ENCODE measurements at regions not wholly inside any gene's neighbourhood (a gene's known extent, or its start where the extent isn't known, plus 50 kb on each side); places are given as distances from the start of the nearest gene placed in this dataset.
"Not testable (repeated sequence)": the region's sequence is repeated elsewhere in the genome, so short reads cannot be mapped to it uniquely, and the experiment has no call there.

DNA sequence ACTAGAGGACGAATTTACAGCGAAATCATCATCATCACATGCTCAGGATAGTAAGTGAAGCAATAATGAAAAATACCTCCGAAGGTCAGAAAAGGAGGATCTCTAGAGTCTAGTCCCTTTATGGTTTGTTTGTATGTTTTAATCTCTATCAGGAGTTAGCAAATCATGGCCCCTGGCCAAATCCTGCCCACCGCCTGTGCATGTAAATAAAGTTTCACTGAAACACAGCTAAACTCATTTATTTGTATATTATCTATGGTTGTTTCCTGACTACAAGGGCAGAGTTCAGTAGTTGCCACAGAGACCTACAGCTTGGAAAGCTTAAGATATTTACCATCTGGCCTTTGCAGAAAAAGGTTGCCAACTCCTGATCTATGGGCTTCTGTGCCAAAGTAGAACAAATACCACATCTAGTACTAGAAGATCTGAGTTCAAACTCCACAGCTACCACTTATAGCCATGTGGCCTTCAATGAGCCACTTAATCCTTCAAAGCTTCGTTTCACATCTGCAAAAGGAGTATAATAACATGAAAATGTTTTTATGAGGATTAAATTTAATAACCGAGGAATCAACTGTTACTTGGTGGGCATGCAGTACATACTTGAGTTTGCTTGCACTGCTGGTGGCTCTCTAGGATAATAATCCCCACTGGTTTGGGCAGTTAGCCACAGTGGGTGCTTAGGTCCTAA is 94.0 kb upstream of the KIF26B start:
- Histone ChIP-seq H3K27me3 (replicated peaks; ENCODE audit: control insufficient read depth, insufficient read depth, low read length) (no peaks in the 10 kb centered on the region), H3K4me3 (ENCODE audit: low read length) (no peak overlapping the region), H3K9ac (ENCODE audit: low read length) (no peak overlapping the region), H3K36me3 (ENCODE audit: control insufficient read depth, insufficient read depth, low read length, severe bottlenecking) (no peaks in the 10 kb centered on the region), H3K9me3 (ENCODE audit: control insufficient read depth, low read length) (no peaks in the 10 kb centered on the region), H3K4me1 (ENCODE audit: control insufficient read depth, insufficient read depth, low read length) (peaks cover 6% of the 10 kb centered on the region)
- no peak for DNase-seq (ENCODE audit: low read depth)

DNA sequence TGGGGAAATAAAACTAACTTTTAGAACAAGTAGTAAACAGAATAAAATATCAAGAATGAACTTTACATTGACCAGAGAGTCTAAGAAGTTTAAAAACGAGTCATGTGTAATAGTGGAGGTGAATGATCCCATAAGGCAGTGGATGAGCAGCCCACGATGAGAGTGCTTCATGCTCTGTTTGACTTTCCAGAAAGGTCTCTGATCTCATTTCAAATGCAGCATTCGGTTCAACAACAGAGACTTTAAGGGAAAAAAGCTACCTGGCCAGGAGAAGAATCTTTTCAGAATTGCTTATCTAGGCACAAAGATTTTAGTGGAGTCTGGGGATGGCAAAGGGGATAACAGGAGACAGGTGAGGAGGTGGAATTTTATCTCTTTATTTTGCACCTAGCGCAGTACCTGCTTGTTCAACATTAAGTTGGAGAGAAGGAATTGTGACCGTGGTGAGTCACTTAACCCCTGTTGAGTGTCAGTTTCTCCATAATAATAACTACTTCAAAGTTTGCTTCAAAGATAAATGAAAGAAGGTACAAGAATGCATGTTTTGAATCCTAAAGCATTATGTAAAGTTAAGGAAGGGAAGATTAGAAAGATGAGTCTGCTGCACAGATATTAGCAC is 94.9 kb upstream of the KIF26B start:
- H3K4me1 ChIP-seq (ENCODE audit: control insufficient read depth, insufficient read depth, low read length) = peaks cover 6% of the 10 kb centered on the region

DNA sequence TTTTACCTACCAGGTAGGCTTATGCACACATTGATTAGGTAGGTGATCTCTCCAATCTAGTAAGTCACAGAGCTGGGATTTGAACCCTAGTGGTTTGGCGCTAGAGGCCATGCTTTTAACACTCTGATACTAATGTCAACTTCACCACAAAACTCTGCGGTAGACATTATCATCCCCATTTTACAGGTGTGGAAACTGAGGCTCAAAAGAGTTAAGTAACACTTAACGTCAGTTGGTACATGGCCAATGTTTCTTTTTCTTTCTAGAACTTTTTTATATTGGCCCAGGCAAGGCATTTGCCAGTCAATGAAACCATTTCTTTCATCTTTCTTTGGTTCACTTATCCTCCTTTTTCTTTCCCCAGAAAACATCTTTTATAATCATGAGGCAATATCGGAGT is 95.9 kb upstream of the KIF26B start:
- H3K27me3 ChIP-seq (replicated peaks; ENCODE audit: control insufficient read depth, insufficient read depth, low read length) = no peaks in the 10 kb centered on the region
- H3K4me1 ChIP-seq (ENCODE audit: control insufficient read depth, insufficient read depth, low read length) = peaks cover 6% of the 10 kb centered on the region
- H3K36me3 ChIP-seq (ENCODE audit: control insufficient read depth, insufficient read depth, low read length, severe bottlenecking) = no peaks in the 10 kb centered on the region
- H3K9ac ChIP-seq (ENCODE audit: low read length) = no peak overlapping the region
- DNase-seq (ENCODE audit: low read depth) = no peak
- H3K4me3 ChIP-seq (ENCODE audit: low read length) = no peak overlapping the region
- H3K9me3 ChIP-seq (ENCODE audit: control insufficient read depth, low read length) = peaks cover 5% of the 10 kb centered on the region

More for the DNA sequence above, 94.9 kb upstream of the KIF26B start:
- H3K4me3 ChIP-seq (ENCODE audit: low read length) = no peak overlapping the region
- DNase-seq (ENCODE audit: low read depth) = no peak
- H3K36me3 ChIP-seq (ENCODE audit: control insufficient read depth, insufficient read depth, low read length, severe bottlenecking) = no peaks in the 10 kb centered on the region
- no peak overlapping the region for H3K9ac ChIP-seq (ENCODE audit: low read length)
- no peaks in the 10 kb centered on the region for H3K27me3 ChIP-seq (replicated peaks; ENCODE audit: control insufficient read depth, insufficient read depth, low read length)
- H3K9me3 ChIP-seq (ENCODE audit: control insufficient read depth, low read length) = peaks cover under 1% of the 10 kb centered on the region

GRCh38 chr1:245058436-245058835 is 96.3 kb upstream of the KIF26B start:
- Histone ChIP-seq H3K36me3 (ENCODE audit: control insufficient read depth, insufficient read depth, low read length, severe bottlenecking) (no peaks in the 10 kb centered on the region), H3K27me3 (replicated peaks; ENCODE audit: control insufficient read depth, insufficient read depth, low read length) (no peaks in the 10 kb centered on the region), H3K4me3 (ENCODE audit: low read length) (no peak overlapping the region), H3K9ac (ENCODE audit: low read length) (no peak overlapping the region), H3K9me3 (ENCODE audit: control insufficient read depth, low read length) (peaks cover 5% of the 10 kb centered on the region), H3K4me1 (ENCODE audit: control insufficient read depth, insufficient read depth, low read length) (peaks cover 6% of the 10 kb centered on the region)
- DNase-seq (ENCODE audit: low read depth) = no peak

DNA sequence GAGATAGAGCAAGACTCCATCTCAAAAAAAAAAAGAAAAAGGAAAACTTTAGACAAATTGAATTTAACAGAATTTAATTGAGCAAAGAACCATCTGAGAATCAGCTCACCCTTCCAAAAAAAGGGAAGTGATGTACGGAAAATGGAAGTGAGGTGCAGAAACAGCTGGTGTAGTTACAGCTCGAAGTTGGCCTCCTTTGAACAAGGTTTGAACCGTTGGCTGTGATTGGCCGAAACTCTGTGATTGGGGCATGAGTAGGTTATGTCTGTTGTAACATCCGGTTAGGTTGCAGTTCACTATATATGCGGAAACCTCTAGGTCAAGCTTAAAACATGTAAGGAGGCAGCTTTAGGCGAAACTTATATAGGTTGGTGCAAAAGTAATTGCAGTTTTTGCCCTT is 97.9 kb upstream of the KIF26B start:
- H3K4me3 ChIP-seq (ENCODE audit: low read length) = no peak overlapping the region
- no peak for DNase-seq (ENCODE audit: low read depth)

GRCh38 chr1:245056296-245056695 is 98.5 kb upstream of the KIF26B start:
- H3K9me3 ChIP-seq (ENCODE audit: control insufficient read depth, low read length); H3K4me3 ChIP-seq (ENCODE audit: low read length); H3K36me3 ChIP-seq (ENCODE audit: control insufficient read depth, insufficient read depth, low read length, severe bottlenecking); H3K27me3 ChIP-seq (replicated peaks; ENCODE audit: control insufficient read depth, insufficient read depth, low read length); H3K4me1 ChIP-seq (ENCODE audit: control insufficient read depth, insufficient read depth, low read length); H3K9ac ChIP-seq (ENCODE audit: low read length); DNase-seq (ENCODE audit: low read depth): not testable (repeated sequence)

More for the DNA sequence above, 97.9 kb upstream of the KIF26B start:
- Histone ChIP-seq H3K36me3 (ENCODE audit: control insufficient read depth, insufficient read depth, low read length, severe bottlenecking) (no peaks in the 10 kb centered on the region), H3K9ac (ENCODE audit: low read length) (no peak overlapping the region), H3K4me1 (ENCODE audit: control insufficient read depth, insufficient read depth, low read length) (peaks cover 6% of the 10 kb centered on the region), H3K9me3 (ENCODE audit: control insufficient read depth, low read length) (peaks cover 5% of the 10 kb centered on the region), H3K27me3 (replicated peaks; ENCODE audit: control insufficient read depth, insufficient read depth, low read length) (no peaks in the 10 kb centered on the region)

DNA sequence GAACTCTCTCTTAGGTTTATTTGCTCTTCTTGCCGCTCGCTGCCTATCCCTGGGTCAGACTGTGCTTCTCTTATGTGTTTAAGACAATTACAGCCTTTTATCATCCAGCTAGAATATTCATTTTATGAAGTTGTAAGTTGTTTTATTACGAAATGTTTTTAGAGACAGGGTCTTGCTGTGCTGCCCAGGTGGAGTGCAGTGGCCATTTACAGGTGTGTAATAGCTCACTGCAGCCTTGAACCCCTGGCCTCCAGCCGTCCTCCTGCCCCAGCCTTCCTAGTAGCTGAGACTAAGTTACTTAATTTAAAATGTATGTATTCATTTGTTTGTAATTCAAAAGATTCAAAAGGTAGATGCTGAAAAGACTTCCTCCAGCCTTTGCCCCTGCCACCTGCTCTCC is 99.0 kb upstream of the KIF26B start:
- peaks cover 5% of the 10 kb centered on the region for H3K9me3 ChIP-seq (ENCODE audit: control insufficient read depth, low read length)
- H3K4me1 ChIP-seq (ENCODE audit: control insufficient read depth, insufficient read depth, low read length) = peaks cover 6% of the 10 kb centered on the region
- H3K4me3 ChIP-seq (ENCODE audit: low read length) = no peak overlapping the region
- H3K9ac ChIP-seq (ENCODE audit: low read length) = no peak overlapping the region
- H3K36me3 ChIP-seq (ENCODE audit: control insufficient read depth, insufficient read depth, low read length, severe bottlenecking) = no peaks in the 10 kb centered on the region
- H3K27me3 ChIP-seq (replicated peaks; ENCODE audit: control insufficient read depth, insufficient read depth, low read length) = no peaks in the 10 kb centered on the region
- no peak for DNase-seq (ENCODE audit: low read depth)

DNA sequence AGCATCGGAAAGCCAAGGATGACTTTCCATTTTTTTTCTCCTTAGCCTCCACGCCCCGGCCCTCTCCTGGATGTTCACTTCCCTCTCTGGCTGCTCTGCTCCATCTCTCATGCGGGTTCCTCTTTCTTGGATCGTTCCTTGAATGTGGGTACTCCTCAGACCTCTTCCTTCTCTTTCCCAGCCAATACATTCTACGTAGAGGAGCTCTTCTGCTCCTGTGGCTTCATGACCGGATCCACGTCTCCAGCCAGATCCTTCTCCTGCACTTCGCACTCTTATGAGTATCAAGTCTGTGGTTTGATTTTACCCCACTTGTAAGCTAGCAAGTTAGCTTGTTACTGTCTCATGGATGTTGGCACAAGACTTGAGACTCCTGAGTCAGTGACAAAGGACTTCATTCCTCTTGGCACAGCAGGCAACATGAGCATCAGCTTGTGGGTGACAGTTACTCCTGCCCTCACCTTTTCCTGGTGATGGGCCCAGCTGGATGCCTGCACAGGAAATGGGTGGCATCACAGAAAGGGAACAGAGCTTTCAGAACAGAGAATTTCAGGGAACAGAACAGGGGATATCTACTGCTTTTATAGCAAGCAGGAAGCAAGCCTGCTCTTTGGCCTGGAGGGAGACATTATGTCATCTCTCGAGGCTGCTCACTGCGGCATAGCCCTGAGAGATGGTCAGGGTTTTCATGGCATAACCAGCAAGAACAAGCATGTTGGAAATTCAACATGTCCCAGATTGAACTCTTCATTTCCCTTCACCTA is 100.1 kb upstream of the KIF26B start:
- H3K27me3 ChIP-seq (replicated peaks; ENCODE audit: control insufficient read depth, insufficient read depth, low read length) = no peaks in the 10 kb centered on the region

DNA sequence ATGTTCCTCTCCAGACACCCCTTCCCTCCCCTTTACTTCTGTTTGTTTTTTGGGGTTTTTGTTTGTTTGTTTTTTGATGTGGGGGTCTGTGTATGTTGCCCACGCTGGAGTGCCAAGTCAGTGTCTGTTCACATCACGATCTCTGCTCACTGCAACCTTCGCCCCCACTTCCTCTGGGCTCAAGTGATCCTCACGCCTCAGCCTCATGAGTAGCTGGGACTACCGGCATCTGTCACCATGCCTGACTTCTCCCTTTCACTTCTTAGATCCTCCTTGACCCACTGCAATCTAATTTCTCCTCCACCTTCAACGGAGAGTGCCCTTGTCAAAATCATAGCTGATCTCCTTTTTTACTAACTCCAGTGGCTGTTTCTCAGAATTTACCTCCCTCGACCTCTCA is 100.7 kb upstream of the KIF26B start:
- Histone ChIP-seq H3K9me3 (ENCODE audit: control insufficient read depth, low read length) (peaks cover 5% of the 10 kb centered on the region), H3K36me3 (ENCODE audit: control insufficient read depth, insufficient read depth, low read length, severe bottlenecking) (no peaks in the 10 kb centered on the region), H3K4me1 (ENCODE audit: control insufficient read depth, insufficient read depth, low read length) (no peaks in the 10 kb centered on the region), H3K9ac (ENCODE audit: low read length) (no peak overlapping the region), H3K27me3 (replicated peaks; ENCODE audit: control insufficient read depth, insufficient read depth, low read length) (no peaks in the 10 kb centered on the region), H3K4me3 (ENCODE audit: low read length) (no peak overlapping the region)
- DNase-seq (ENCODE audit: low read depth) = no peak

More for the DNA sequence above, 100.1 kb upstream of the KIF26B start:
- no peaks in the 10 kb centered on the region for H3K4me1 ChIP-seq (ENCODE audit: control insufficient read depth, insufficient read depth, low read length)
- H3K4me3 ChIP-seq (ENCODE audit: low read length) = no peak overlapping the region
- no peak overlapping the region for H3K9ac ChIP-seq (ENCODE audit: low read length)
- no peaks in the 10 kb centered on the region for H3K36me3 ChIP-seq (ENCODE audit: control insufficient read depth, insufficient read depth, low read length, severe bottlenecking)
- peaks cover 5% of the 10 kb centered on the region for H3K9me3 ChIP-seq (ENCODE audit: control insufficient read depth, low read length)
- no peak for DNase-seq (ENCODE audit: low read depth)

GRCh38 chr1:245052258-245052657 is 102.5 kb upstream of the KIF26B start:
- Histone ChIP-seq H3K4me1 (ENCODE audit: control insufficient read depth, insufficient read depth, low read length) (no peaks in the 10 kb centered on the region), H3K9me3 (ENCODE audit: control insufficient read depth, low read length) (peaks cover 5% of the 10 kb centered on the region), H3K27me3 (replicated peaks; ENCODE audit: control insufficient read depth, insufficient read depth, low read length) (no peaks in the 10 kb centered on the region), H3K4me3 (ENCODE audit: low read length) (no peak overlapping the region), H3K9ac (ENCODE audit: low read length) (no peak overlapping the region), H3K36me3 (ENCODE audit: control insufficient read depth, insufficient read depth, low read length, severe bottlenecking) (no peaks in the 10 kb centered on the region)
- DNase-seq (ENCODE audit: low read depth) = no peak

DNA sequence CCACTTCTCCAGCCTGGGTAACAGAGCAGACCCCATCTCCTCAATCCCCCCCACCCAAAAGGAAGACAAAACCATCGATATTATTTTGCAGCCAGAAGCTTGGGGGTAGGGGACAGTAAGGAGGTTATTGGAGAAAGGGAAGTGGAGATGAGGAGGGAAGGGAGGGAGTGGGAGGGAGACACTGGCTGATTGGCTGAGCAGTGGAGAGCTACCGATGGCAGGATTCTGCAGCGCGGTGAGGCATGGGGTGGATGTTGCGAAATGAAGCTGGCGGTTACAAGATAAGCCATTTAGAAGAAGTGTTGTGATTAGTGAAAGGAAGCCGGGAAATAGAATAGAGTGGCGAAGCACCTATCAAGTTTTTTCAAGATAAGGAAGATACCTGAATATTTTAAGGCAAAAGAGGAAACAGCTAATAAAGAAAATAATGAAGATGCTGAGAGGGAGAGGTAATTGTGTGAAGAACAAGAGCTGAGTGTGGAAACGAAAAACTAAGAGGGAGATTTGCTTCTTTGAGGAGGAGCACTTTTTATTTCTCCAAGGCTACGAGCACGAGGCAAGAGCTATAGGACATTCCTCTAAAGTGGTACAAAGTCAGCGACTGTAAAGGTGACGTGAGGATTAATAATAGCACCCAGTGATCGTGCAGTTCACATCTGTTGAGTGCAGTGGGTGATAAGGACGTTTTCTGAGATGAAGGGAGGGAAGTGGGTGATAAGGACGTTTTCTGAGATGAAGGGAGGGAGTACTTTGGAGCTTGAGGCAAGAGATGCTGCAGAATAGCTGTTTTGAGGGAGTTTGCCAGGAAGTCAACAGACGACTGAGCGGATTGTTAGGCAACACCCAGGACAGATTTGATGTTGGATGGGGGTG is 103.2 kb upstream of the KIF26B start:
- Histone ChIP-seq H3K4me1 (ENCODE audit: control insufficient read depth, insufficient read depth, low read length) (no peaks in the 10 kb centered on the region), H3K4me3 (ENCODE audit: low read length) (no peak overlapping the region), H3K9me3 (ENCODE audit: control insufficient read depth, low read length) (peaks cover 5% of the 10 kb centered on the region), H3K27me3 (replicated peaks; ENCODE audit: control insufficient read depth, insufficient read depth, low read length) (no peaks in the 10 kb centered on the region), H3K9ac (ENCODE audit: low read length) (no peak overlapping the region), H3K36me3 (ENCODE audit: control insufficient read depth, insufficient read depth, low read length, severe bottlenecking) (no peaks in the 10 kb centered on the region)
- no peak for DNase-seq (ENCODE audit: low read depth)

Measured in adipocyte (in vitro differentiated cells).